ENCODE measurements at regions not wholly inside any gene's neighbourhood (a gene's known extent, or its start where the extent isn't known, plus 50 kb on each side); places are given as distances from the start of the nearest gene placed in this dataset.

DNA sequence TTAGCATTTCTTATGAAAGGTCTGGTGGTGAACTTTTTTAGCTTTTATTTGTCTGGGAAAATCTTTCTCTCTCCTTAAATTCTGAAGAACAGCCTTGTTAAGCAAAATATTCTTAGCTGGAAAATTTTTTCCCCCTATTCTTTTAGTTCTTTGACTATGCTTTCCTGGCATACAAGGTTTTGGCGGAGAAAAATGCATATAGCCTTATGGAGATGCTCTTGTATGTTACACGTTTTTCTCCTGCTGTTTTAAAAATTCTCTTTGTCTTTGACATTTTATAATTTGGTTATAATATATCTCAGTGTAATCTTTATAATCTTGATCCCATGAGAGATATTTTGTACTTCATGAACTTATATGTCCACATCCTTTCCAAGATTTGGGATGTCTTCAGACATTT lies 1190.4 kb upstream of the ZEB2 start:
- no peak for DNase-seq (ENCODE audit: low spot score)
- intact Hi-C loops (cut with micrococcal nuclease; ENCODE audit: unreplicated experiment): no loop called here
- BruUV-seq (replicated peaks): no TSS peak
- Histone ChIP-seq H3K9me3 (ENCODE audit: low read depth, low read length, poor library complexity, severe bottlenecking) (peaks cover 21% of the 10 kb centered on the region), H3K27ac (ENCODE audit: low read depth, low read length, poor library complexity, severe bottlenecking) (no peak overlapping the region), H3K27me3 (replicated peaks; ENCODE audit: insufficient read depth, low read depth, low read length, poor library complexity) (no peaks in the 10 kb centered on the region), H3K4me3 (ENCODE audit: low read depth, low read length, poor library complexity, severe bottlenecking) (no peak overlapping the region), H3K4me1 (ENCODE audit: insufficient read depth, low read length, poor library complexity, severe bottlenecking) (no peaks in the 10 kb centered on the region), H3K36me3 (ENCODE audit: insufficient read depth, low read length, poor library complexity, severe bottlenecking) (no peaks in the 10 kb centered on the region)
- ChIA-PET CTCF (no interaction called here), POLR2A (ENCODE audit: low non-redundant PET) (no interaction called here)
- TF ChIP-seq CTCF (conservative IDR thresholded peaks at IDR 0.05; ENCODE audit: low read depth, low read length) (no peak), EZH2 (IDR thresholded peaks at IDR 0.05; ENCODE audit: borderline replicate concordance, low read depth, low read length, poor library complexity, severe bottlenecking) (no peak)

GRCh38 chr2:145702305-145702704 lies 1182.4 kb upstream of the ZEB2 start:
- no peak for DNase-seq (ENCODE audit: low spot score)
- H3K9me3 ChIP-seq (ENCODE audit: low read depth, low read length, poor library complexity, severe bottlenecking): peaks cover 20% of the 10 kb centered on the region
- H3K4me1 ChIP-seq (ENCODE audit: insufficient read depth, low read length, poor library complexity, severe bottlenecking): no peaks in the 10 kb centered on the region
- CTCF ChIA-PET: no interaction called here
- intact Hi-C loops (cut with micrococcal nuclease; ENCODE audit: unreplicated experiment): no loop called here
- POLR2A ChIA-PET (ENCODE audit: low non-redundant PET): no interaction called here
- BruUV-seq (replicated peaks): no TSS peak
- no peaks in the 10 kb centered on the region for H3K36me3 ChIP-seq (ENCODE audit: insufficient read depth, low read length, poor library complexity, severe bottlenecking)
- H3K4me3 ChIP-seq (ENCODE audit: low read depth, low read length, poor library complexity, severe bottlenecking): no peak overlapping the region
- H3K27me3 ChIP-seq (replicated peaks; ENCODE audit: insufficient read depth, low read depth, low read length, poor library complexity): no peaks in the 10 kb centered on the region
- TF ChIP-seq CTCF (conservative IDR thresholded peaks at IDR 0.05; ENCODE audit: low read depth, low read length) (no peak), EZH2 (IDR thresholded peaks at IDR 0.05; ENCODE audit: borderline replicate concordance, low read depth, low read length, poor library complexity, severe bottlenecking) (no peak)
- no peak overlapping the region for H3K27ac ChIP-seq (ENCODE audit: low read depth, low read length, poor library complexity, severe bottlenecking)

GRCh38 chr2:145692971-145693478 lies 1173.1 kb upstream of the ZEB2 start:
- DNase-seq (ENCODE audit: low spot score): no peak
- intact Hi-C loops (cut with micrococcal nuclease; ENCODE audit: unreplicated experiment): no loop called here
- TF ChIP-seq CTCF (conservative IDR thresholded peaks at IDR 0.05; ENCODE audit: low read depth, low read length) (no peak), EZH2 (IDR thresholded peaks at IDR 0.05; ENCODE audit: borderline replicate concordance, low read depth, low read length, poor library complexity, severe bottlenecking) (no peak)
- no TSS peak for BruUV-seq (replicated peaks)
- Histone ChIP-seq H3K36me3 (ENCODE audit: insufficient read depth, low read length, poor library complexity, severe bottlenecking) (no peaks in the 10 kb centered on the region), H3K9me3 (ENCODE audit: low read depth, low read length, poor library complexity, severe bottlenecking) (no peaks in the 10 kb centered on the region), H3K27me3 (replicated peaks; ENCODE audit: insufficient read depth, low read depth, low read length, poor library complexity) (no peaks in the 10 kb centered on the region), H3K27ac (ENCODE audit: low read depth, low read length, poor library complexity, severe bottlenecking) (no peak overlapping the region), H3K4me1 (ENCODE audit: insufficient read depth, low read length, poor library complexity, severe bottlenecking) (no peaks in the 10 kb centered on the region), H3K4me3 (ENCODE audit: low read depth, low read length, poor library complexity, severe bottlenecking) (no peak overlapping the region)
- CTCF ChIA-PET: no interaction called here
- POLR2A ChIA-PET (ENCODE audit: low non-redundant PET): no interaction called here
